GM19025 (cell line): ENCODE measurements at regions not wholly inside any gene's neighbourhood (a gene's known extent, or its start where the extent isn't known, plus 50 kb on each side); places are given as distances from the start of the nearest gene placed in this dataset.
"Not testable (repeated sequence)": the region's sequence is repeated elsewhere in the genome, so short reads cannot be mapped to it uniquely, and the experiment has no call there.

Experiments used
- ATAC-seq: cut with Tn5 transposase; IDR thresholded peaks from one replicate; pipeline ENCODE4 v1.9.1; 2021; ENCODE audit warnings: mild to moderate bottlenecking, low read depth, moderate library complexity; ENCODE audit not compliant: unreplicated experiment

DNA sequence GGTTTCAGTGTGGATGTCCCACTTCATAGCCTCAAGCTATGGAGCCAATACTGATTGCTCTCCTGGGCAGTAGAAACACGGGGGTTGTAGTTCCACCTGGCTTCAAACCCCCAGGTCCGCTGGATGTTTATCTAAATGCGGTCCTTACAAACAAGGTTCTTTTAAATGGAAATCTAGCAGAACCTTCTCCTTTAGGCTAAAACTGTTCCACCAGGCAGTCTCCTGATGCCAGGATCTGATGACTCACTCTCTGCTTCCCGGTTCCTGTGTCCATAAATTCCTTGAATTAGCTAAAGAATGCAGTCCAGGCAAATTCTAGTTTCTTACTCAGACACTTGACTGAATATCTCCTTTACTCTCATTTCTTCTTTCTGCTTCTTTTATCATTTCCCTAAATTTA, 108.4 kb upstream of the FAM3C start:
- no peak for ATAC-seq

DNA sequence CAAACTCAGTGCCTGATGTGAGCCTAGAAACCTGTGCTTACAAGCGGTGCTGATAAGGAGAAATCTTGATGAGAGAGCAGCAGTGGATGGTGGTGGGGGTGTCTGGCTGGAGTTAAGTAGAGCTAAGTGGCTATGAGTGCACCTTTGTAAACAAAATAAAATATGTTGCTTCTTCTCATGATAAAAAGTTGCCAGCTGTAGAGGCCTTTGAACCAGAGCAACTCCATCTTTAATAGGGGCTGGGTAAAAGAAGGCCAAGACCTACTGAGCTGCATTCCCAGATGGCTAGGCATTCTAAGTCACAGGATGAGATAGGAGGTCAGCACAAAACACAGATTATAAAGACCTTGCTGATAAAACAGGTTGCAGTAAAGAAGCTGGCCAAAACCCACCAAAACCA, 107.6 kb upstream of the FAM3C start:
- no peak for ATAC-seq

DNA sequence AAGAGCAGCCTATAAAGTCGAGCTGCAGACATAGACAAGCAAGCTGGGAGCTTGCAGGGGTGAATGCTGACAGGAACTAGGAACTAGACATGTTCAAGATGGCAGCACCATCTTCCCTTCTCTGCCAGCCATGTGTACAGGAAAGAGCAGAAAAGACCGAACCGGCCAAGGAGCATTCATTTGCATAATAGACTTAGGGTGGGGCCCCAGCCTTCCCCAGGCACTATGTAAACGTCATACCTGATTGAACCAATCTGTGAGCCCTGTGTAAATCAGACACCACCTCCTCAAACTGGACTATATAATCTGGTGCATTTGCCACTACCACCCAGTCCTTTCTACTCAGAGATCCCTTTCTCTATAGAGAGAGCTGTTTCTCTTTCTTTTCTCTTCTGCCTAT, 106.9 kb upstream of the FAM3C start:
- no peak for ATAC-seq

DNA sequence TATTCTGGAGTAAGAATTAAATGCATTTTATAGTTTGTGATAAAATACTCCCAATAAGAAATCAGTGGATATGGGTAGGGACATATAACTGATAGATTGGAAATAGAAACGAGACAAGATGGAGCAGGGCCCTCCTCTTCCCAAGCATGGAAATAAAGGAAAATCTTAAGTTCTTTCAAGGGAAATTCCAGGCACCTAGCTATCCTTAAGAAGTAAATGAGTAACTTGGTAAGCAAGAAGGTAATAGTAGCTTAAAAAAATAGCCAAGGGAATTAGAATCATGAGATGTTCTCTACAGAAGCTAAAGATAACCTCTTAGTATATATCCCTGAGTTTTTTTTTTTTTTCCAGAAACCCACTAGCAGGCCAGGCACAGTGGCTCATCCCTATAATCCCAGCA, 105.5 kb upstream of the FAM3C start:
- ATAC-seq, result no peak

DNA sequence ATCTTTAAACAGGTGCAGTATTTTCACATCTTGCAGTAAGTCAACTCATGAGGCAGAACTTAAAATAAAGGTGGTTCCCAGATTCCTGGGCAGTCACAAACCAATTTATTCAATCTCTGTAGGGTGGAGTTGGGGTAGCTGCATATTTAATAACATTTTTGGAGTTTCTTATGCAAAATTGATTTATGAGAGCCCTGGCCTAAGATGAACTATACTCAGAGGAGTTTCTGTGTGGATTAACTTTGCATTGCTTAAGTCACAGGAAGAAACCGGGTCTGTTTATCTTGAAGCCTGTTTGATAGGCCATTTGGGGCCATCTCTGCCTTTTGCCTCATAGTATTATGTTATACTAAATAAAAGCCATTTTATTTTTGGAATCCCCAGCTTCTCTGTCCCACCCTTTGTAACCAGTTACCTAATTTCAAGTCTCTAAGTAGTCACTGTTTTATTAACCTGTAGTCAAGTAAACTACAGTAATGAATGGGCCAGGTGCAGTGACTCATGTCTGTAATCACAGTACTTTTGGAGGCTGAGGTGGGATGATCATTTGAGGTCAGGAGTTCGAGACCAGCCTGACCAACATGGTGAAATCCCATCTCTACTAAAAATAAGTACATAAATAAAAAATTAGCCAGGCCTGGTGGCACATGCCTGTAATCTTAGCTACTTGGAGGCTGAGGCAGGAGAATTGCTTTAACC, 104.4 kb upstream of the FAM3C start:
- no peak for ATAC-seq

DNA sequence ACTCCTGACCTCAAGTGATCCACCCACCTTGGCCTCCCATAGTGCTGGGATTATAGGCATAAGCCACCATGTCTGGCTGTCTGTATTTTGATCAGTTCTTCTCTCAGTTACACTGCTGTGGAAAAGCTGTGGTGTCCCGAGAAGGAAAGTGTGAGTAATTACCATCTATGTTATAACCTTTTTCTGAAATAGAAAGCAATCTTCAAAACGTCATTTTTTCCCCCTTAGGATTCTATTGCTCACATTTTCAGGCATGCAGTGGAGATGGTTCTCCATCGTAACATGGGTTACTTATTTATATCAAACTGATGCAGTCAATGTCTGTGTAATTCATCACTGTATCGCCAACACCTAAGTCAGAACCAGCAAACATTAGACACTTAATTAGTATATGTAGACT, 103.5 kb upstream of the FAM3C start:
- ATAC-seq, result no peak

DNA sequence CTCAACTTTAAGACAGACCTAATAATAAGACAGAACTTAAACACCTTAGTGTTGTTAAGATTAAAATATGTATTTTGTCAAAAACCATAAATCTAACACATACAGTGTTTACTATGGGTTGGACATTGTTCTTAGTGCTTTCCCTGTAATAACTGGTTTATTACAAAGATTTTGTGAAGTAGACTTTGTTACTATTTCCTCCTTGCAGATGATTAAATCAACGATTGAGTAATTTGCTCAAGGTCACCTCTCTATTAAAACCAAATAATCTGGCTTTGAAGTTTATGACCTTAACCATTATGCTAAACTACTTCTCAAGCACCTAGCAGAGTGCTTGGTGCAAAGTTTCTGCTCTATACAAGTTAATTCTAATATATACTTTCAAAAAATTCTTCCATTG, 102.7 kb upstream of the FAM3C start:
- ATAC-seq, result no peak

DNA sequence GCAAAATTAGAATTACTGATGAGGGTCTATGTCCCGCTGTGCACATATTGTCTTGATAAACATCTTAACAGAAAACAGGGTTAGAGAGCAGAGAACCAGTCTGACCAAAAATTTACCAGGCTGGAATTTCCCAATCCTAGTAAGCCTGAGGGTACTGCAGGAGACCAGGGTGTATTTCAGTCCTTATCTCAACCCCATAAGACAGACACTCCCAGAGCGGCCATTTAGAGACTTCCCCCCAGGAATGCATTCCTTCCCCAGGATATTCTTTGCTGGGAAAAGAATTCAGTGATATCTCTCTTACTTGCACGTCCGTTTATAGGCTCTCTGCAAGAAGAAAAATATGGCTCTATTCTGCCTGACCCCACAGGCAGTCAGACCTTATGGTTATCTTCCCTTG, 101.4 kb upstream of the FAM3C start:
- not testable (repeated sequence) for ATAC-seq

DNA sequence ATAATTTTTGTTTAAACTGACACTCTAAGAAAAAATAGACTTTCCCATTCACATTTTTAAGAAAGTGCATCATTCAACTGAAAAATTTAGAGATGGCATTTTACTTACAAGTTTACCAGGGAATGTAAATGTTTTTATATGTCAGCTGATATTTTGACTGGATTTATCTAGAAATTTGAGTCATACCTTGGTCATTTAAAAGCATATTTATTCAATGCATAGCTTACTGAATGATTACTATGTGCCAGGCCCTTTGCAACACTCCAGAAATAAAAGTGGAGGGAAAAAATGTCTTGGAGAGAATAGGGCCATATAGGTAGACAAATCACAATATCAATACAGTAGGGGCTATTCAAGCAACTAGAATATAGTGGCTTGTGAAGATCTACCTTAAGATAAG, 98.4 kb upstream of the FAM3C start:
- no peak for ATAC-seq

DNA sequence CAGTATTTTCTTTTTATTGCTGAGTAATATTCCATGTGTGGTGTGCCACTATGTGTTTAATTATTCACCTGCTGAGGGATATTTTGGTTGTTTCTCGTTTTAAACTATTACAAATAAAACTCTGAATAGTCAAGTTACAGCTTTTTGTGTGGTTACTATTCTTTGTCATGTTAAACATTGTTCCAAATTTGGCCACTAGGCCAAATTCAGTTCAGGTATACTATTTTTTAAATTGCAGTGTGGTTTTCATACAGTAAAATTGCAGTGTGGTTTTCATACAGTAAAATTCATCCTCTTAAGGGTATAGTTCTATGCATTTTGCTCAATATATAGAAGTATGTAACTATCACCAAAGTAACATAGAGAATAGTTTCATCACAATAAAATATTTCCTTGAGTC, 97.4 kb upstream of the FAM3C start:
- ATAC-seq, result no peak

DNA sequence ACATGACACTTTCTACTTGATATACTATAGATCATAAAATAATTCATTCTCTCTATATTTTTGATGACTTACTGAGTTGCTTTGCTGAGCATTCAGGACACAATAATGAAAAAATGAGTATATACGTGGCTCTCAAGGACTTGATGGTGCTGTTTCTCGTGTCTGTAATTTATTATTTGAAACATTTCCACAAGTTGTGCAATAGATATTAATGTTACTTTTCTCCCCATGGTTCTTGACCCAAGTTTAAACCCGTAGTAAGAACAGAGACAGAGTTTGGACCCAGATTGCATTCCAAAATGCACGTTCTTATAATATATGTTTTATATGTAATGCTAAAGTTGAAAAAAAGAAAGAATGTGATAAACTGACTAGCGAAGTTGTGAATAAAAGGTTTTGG, 94.2 kb upstream of the FAM3C start:
- no peak for ATAC-seq

DNA sequence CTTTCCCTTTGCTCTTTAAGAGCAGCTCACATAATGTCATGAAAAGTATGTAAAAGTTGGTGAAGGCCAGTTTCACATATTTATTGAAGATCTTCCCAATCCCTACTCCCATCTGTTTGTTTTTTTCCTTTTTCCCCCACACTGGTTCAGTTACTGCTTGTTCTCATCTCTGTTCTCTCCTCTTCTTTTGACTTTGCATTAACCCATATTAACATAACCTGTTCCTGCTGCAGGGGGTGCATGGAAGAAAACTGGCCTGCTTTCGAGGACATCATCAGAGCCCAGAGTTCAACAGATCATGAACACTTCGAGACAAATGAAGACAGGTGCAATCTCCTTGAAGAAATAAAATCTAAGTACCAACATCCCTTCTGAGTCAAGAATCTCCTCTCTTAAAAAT, 93.3 kb upstream of the FAM3C start:
- no peak for ATAC-seq

DNA sequence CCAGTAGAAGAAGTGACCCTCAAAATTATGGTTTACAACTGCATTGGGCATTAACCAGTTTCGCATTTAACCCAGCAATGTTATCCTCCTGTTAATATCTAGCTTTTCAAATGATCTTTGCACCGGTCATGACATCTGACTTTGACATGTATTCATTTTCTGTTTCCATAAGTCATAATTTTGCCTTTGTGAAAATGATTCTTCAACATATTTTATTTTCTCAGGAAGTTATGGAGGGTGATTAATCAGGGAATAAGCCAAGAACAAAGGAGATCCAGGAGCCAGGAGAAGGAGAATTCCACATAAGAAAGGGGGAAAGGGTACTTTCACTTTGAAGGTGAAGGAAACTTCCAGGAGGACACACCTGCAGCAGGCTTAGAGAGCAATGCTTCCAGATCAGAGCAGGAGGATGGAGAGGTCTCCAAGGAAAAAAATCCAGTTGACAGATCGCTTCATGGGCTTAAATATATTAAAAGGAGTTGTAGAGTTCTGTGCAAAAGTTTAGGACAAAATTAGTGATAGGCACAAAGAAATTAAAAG, 92.1 kb upstream of the FAM3C start:
- no peak for ATAC-seq

DNA sequence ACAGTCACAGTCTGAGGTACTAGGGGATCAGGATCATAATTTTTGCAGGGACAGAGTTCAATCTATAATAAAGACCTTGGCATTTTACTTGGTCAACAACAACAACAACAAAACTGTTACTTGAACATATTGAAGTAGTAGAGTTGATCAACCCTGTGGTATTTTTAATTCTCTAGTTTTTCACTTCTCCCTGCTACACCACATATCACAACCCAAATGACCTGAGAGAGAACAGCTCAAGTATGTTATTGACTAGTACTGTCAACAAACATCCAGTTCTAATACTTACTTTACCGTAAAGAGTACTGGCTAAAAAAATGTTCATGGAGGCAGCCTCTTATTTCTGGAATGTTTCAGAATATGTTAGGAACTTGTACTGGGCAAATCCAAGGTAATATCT, 90.5 kb upstream of the FAM3C start:
- ATAC-seq, result no peak

DNA sequence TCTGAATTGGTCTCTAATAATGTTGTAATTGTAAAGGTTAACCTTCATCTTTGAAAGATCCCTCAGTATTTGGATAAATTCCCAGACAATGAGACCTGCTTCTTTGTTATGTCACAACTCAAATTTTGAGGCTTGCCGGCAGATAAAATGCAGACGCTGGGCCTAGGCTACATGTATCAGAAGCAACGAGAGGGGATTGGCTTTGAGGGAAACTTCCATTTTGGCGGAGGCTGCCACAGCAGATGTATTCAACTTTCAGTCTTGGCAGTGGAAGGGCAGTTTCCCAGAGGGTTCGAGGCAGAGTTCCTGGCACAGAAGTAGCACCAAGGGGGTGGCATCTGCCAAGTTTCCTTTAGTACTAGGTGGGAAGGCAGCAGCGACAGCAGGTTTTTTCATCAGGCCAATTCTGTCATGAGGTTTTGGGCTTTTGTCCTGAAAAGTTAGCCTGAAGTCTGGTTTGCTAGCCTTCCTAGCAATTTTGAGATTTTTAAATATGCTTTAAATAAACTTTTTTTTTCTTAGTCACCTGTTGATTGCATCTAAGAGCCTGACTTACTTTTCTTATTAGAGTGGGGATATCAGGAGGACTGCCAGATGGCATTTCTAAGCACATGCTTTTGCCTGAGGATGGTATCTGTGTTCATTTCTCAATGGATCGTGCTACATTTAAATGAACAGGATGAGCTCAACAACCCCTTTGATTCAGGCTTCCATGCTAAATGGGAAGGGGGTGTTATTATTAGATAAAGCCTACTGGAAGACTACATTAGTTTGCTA, 89.5 kb upstream of the FAM3C start:
- no peak for ATAC-seq

DNA sequence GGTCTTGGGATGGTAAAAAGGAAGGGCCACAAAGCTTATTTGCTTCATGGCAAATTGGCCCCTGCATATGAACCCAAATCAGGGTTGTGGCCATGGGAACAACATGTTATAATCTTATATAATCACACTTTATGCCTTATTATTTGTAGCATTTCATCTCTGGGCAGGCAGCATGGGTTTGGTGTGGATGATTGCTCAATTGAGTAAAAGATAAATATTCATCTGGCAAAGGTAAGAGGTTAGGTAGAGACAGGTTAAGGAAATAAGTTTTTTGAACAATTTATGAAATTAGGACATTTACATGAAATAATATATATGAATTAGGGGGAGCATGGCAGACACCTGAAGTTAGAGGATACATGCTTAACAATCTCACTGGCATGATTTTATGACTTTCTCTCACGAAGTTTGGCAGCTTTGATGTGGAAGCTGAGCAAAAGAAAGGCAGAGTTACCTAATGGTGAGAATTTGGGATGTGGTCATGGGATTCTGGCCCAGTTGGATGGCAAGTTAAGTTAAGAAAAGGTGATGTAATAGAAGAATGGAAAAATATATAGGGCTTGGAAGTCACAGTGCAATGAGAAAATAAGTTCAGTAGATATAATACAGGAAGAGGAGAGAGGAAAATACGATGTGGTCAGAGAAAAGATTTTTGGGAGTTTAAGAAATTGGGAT, 88.1 kb upstream of the FAM3C start:
- ATAC-seq, result no peak

DNA sequence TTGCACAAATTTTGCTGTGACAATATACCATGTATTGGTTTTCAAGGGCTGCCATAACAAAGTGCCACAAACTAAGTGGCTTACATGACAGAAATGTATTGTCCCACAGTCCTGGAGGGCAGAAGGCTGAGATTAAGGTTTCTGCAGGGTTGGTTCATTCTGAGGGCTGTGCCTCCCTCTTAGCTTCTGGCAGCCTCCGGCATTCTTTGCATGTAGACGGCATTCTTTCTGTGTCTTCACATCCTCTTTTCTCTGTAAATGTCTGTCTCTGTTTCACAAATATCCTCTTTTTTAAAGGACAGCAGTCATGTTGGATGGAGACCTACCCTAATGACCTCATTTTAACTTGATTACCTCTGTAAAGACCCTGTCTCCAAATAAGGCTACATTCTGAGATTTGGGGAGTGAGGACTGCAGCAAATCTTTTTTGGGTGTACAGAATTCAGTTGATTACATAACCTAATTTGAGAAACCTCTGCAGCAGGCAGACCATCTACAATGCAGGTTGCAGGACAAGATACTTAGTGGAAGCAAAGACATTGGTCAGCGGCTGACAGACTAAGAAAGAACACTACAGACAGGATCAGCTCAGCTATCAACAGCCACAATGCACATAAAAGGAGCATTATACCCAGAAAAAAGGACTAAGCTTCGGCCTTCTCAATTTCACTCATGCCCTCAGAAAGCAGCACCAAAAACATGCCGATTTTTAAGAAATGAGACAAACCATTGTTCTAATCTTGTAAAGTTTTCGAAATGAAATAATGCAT, 84.6 kb upstream of the FAM3C start:
- ATAC-seq, result no peak

DNA sequence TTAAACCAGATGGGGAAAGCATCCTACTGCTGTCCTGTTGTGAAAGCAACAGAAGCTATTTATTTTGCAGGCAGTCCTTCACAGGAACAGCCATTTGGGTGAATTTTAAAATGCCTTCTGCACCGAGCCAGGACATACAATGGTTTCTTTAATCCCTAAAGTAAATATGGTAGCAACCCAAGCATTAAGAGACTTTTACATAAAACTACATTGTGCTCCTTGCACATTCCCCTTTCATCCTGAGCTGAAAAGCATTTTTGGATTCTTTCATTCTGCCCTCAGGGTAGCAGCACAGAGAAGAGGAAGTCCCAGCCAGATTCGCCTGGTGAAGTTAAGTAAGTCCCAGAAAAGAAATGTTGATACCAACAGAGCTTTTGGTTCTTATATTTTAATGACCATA, 84.0 kb upstream of the FAM3C start:
- no peak for ATAC-seq

DNA sequence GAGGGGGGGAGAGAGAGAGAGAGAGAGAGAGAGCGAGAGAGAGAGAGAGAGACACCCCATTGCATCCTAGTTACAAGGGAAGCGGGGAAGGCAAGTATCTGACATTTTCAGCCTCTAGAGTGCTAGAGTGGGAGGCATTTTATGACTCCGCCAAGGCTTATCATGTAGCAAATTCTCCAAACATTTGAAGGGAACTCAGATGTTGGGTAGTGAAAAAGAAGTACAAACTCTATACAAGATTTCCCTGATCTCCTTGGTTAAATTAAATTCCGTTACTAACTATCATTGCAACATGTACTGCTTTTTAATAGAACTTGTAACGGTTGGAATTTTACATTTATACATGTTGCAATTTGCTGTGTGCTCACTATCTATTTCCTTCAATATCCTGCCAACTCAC, 83.4 kb upstream of the FAM3C start:
- no peak for ATAC-seq

DNA sequence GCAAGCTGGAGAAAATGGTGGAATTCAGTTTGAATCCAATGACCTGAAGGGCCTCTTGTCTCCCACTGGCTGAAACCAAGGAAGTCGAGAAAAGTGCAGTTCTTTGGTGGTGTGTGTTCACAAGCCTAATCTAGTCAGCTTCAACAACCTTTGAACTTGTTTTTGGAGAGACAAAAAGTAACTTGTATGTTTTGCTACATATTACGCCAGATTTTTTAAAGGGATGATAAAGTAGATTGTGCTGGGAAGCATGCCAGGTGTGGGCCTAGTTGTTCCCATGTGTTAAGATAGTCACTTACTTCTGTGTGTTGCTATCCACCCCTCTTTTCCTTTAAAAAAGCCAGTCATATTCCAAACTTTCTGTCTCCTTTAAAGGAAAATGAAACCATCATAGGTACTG, 79.7 kb upstream of the FAM3C start:
- ATAC-seq, result no peak

DNA sequence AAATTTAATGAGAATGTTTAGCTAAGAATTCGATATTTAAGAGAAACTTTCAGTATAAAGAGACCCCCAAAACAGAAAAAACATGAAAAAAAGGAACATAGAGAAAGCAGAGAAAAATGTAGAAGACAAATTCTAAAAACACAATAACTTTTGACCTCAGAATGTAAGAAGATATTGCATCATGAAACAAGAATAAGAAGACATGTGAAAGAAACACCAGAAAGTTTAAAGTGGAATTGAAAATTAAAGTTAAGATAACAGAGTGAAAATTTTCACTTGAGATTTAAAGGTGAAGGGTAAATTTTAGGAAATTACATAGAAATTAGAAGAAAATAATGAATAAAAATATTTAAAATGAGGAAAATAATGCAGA, 78.2 kb upstream of the FAM3C start:
- ATAC-seq, result no peak
